Endothelial cell (in vitro differentiated cells): ENCODE measurements at regions not wholly inside any gene's neighbourhood (a gene's known extent, or its start where the extent isn't known, plus 50 kb on each side); places are given as distances from the start of the nearest gene placed in this dataset.

ENCODE experiments used
- DNase-seq: peaks from one replicate; pipeline ENCODE4 v3.0.0; 2021; ENCODE audit warnings: low spot score
- H3K27ac Mint-ChIP-seq: one replicate; pipeline ENCODE4 v1.8.0; 2021; ENCODE audit warnings: mixed read lengths, inconsistent platforms; ENCODE audit not compliant: unreplicated experiment
- H3K27me3 Mint-ChIP-seq: one replicate; pipeline ENCODE4 v1.8.0; 2021; ENCODE audit warnings: mild to moderate bottlenecking, moderate library complexity, mixed read lengths, inconsistent platforms; ENCODE audit not compliant: unreplicated experiment
- H3K36me3 Mint-ChIP-seq: one replicate; pipeline ENCODE4 v1.8.0; 2021; ENCODE audit warnings: mild to moderate bottlenecking, low read depth, mixed read lengths, inconsistent platforms; ENCODE audit not compliant: unreplicated experiment
- H3K4me1 Mint-ChIP-seq: one replicate; pipeline ENCODE4 v1.8.0; 2021; ENCODE audit warnings: mild to moderate bottlenecking, mixed read lengths, inconsistent platforms; ENCODE audit not compliant: unreplicated experiment
- H3K4me3 Mint-ChIP-seq: one replicate; pipeline ENCODE4 v1.8.0; 2021; ENCODE audit warnings: mild to moderate bottlenecking, mixed read lengths, inconsistent platforms; ENCODE audit not compliant: unreplicated experiment
- H3K9me3 Mint-ChIP-seq: one replicate; pipeline ENCODE4 v1.8.0; 2021; ENCODE audit warnings: mixed read lengths, inconsistent platforms; ENCODE audit not compliant: unreplicated experiment
- CTCF ChIP-seq: fragments of 200-600 bp; sonication (generic); IDR thresholded peaks from one replicate; pipeline ENCODE4 v1.5.0; 2021; ENCODE audit warnings: antibody characterized with exemption; ENCODE audit not compliant: unreplicated experiment

GRCh38 chr4:115944146-115944905 is 830.9 kb upstream of the NDST4 start:
- DNase-seq = no peak
- Mint-ChIP-seq H3K27ac (no peak overlapping the region), H3K27me3 (no peaks in the 10 kb centered on the region), H3K9me3 (no peaks in the 10 kb centered on the region), H3K4me3 (no peak overlapping the region), H3K4me1 (no peaks in the 10 kb centered on the region), H3K36me3 (no peaks in the 10 kb centered on the region)
- no peak for TF ChIP-seq CTCF

- no peak for DNase-seq
- Mint-ChIP-seq H3K36me3 (no peaks in the 10 kb centered on the region), H3K4me3 (no peak overlapping the region), H3K27me3 (no peaks in the 10 kb centered on the region), H3K27ac (no peak overlapping the region), H3K4me1 (no peaks in the 10 kb centered on the region), H3K9me3 (no peaks in the 10 kb centered on the region)
- no peak for TF ChIP-seq CTCF
These were observed 825.5 kb upstream of the NDST4 start for GRCh38 chr4:115938764-115939443.

- Mint-ChIP-seq H3K9me3 (no peaks in the 10 kb centered on the region), H3K4me1 (no peaks in the 10 kb centered on the region), H3K27ac (no peak overlapping the region), H3K36me3 (no peaks in the 10 kb centered on the region), H3K4me3 (no peak overlapping the region), H3K27me3 (no peaks in the 10 kb centered on the region)
- DNase-seq = no peak
- TF ChIP-seq CTCF = no peak
These were observed 816.0 kb upstream of the NDST4 start for GRCh38 chr4:115929373-115929772.

- H3K4me3 Mint-ChIP-seq = no peak overlapping the region
- no peak overlapping the region for H3K27ac Mint-ChIP-seq
- no peaks in the 10 kb centered on the region for H3K36me3 Mint-ChIP-seq
- no peak for DNase-seq
- no peak for TF ChIP-seq CTCF
- H3K9me3 Mint-ChIP-seq = no peaks in the 10 kb centered on the region
- no peaks in the 10 kb centered on the region for H3K4me1 Mint-ChIP-seq
- H3K27me3 Mint-ChIP-seq = no peaks in the 10 kb centered on the region
These were observed 814.0 kb upstream of the NDST4 start for GRCh38 chr4:115927382-115927781.

GRCh38 chr4:115923152-115923551 is 809.7 kb upstream of the NDST4 start:
- H3K27ac Mint-ChIP-seq = no peak overlapping the region
- H3K36me3 Mint-ChIP-seq = no peaks in the 10 kb centered on the region
- H3K9me3 Mint-ChIP-seq = no peaks in the 10 kb centered on the region
- no peaks in the 10 kb centered on the region for H3K4me1 Mint-ChIP-seq
- H3K4me3 Mint-ChIP-seq = no peak overlapping the region
- no peaks in the 10 kb centered on the region for H3K27me3 Mint-ChIP-seq
- no peak for TF ChIP-seq CTCF
- no peak for DNase-seq
